Femur (tissue), 1 donor: ENCODE measurements at regions not wholly inside any gene's neighbourhood (a gene's known extent, or its start where the extent isn't known, plus 50 kb on each side); places are given as distances from the start of the nearest gene placed in this dataset.
"Not testable (repeated sequence)": the region's sequence is repeated elsewhere in the genome, so short reads cannot be mapped to it uniquely, and the experiment has no call there.

ENCODE experiments used
- DNase-seq: peaks from one replicate; pipeline ENCODE4 v3.0.0-alpha.2; 2017

DNA sequence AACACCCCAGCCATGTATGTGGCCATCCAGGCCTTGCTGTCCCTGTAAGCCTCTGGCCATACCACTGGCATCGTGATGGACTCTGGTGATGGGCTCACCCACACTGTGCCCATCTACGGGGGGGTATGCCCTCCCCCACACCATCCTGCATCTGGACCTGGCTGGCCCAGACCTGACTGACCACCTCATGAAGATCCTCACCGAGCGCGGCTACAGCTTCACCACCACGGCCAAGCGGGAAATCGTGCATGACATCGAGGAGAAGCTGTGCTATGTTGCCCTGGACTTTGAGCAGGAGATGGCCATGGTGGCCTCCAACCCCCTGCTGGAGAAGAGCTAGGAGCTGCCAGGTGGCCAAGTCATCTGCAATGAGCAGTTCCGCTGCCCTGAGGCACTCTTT is 80.4 kb upstream of the ZCCHC2 start:
- no peak for DNase-seq

- DNase-seq, result no peak
Observed at GRCh38 chr18:62445386-62445917, 77.4 kb upstream of the ZCCHC2 start.

DNA sequence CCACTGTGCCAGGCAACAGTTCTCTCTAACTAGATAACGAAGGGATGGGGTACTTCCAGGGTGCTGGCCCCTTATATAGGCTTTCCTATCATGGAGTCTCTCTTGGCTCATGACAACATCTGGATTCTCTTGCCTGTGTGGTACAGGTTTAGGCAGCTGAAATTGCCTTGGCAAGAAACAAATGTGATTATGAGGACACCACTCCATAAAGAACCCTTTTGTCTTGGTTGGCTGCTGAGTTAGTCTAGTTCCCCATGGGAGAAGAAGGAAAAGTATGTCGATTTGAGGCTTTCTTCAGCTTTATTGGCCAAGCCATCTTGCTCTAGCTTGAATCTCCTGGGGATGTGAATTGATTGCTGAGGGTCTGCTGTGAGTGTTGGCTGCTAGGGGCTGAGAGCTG is 76.3 kb upstream of the ZCCHC2 start:
- DNase-seq, result no peak

DNA sequence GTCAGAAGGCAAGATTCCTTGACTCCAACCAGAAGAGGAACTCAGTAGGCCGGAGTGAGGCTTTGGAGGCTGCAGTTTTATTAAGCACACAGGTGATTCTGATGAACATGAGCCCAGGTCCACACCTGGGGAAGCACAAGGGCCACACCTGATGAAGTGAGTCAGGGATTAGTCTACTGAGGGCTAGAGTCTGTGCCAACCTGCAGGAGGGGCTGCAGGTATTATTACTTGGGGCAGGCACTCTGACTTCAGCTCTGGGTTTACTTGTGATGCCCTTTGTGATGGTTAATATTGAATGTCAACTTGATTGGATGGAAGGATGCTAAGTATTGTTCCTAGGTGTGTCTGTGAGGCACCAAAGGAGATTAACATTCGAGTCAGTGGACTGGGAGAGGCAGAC is 75.2 kb upstream of the ZCCHC2 start:
- no peak for DNase-seq

- no peak for DNase-seq
Observed at GRCh38 chr18:62448426-62448825, 74.4 kb upstream of the ZCCHC2 start.

GRCh38 chr18:62449490-62450104 is 73.2 kb upstream of the ZCCHC2 start:
- no peak for DNase-seq

- DNase-seq, result no peak
Observed at GRCh38 chr18:62450175-62450545, 72.7 kb upstream of the ZCCHC2 start.

DNA sequence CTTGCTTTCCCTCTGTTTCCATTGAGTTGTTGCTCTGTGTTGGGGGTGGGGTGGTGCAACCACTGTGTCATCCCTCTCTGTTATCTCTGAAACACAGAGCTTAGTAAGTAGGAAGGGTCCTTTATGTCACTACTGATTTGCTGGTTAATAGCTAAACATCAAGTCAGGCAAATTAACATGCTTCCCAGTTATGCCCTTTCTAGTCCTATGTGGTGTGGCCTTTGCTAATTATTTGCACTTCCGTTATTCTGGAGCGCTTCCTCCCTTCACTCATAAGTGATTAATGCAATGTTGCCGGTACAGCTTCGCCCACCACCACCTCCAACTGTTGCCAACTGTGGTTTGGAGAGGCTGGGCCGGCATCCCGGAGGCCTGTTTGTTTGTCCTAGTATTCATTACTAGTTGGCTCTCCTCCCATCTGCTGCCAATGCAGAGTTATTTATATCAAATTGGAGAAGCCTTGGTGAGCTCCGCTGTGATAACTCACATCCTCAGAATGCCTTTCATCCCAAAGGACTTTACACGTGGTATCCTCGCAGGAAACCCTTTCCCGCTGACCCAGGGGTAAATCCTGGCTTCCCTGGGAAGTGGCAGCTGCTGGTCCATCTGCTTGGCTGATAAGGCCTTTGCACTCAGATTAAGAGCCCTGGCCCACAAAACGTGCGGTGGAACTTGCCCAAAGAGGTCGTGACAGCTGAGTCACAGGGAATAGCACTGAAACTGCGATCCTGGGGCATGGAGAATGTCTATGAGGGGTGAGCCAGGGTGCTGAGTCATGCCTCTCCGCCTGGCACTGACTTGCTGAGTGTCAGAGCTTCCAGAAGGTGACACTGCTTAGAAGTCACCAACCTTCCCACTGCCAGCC is 72.0 kb upstream of the ZCCHC2 start:
- peak; percentile 67 for DNase-seq

- DNase-seq, result no peak
Observed at GRCh38 chr18:62452280-62452831, 70.5 kb upstream of the ZCCHC2 start.

- no peak for DNase-seq
Observed at GRCh38 chr18:62453864-62454263, 69.0 kb upstream of the ZCCHC2 start.

- no peak for DNase-seq
Observed at GRCh38 chr18:62454527-62454926, 68.3 kb upstream of the ZCCHC2 start.

GRCh38 chr18:62455222-62455621 is 67.6 kb upstream of the ZCCHC2 start:
- DNase-seq, result no peak

GRCh38 chr18:62457877-62458276 is 64.9 kb upstream of the ZCCHC2 start:
- no peak for DNase-seq

DNA sequence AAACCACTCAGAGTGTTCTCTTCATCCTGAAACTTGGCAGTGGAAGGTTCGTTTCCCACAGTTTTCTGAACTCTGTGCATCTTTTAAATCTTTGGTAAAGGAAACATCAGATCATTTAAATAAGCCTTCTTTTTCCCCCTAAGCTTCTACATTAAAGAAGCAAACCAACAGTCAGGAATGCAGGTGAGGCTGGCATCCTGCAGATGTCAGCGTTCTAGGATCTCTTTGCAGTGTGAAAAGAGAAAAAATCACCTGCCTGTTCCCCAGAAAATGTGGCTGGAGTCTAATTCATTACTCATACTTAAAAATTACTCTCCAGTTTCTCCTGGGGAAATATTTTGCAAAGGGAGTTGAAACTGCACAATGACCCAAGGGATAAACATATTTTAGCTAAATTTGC is 64.5 kb upstream of the ZCCHC2 start:
- no peak for DNase-seq

DNA sequence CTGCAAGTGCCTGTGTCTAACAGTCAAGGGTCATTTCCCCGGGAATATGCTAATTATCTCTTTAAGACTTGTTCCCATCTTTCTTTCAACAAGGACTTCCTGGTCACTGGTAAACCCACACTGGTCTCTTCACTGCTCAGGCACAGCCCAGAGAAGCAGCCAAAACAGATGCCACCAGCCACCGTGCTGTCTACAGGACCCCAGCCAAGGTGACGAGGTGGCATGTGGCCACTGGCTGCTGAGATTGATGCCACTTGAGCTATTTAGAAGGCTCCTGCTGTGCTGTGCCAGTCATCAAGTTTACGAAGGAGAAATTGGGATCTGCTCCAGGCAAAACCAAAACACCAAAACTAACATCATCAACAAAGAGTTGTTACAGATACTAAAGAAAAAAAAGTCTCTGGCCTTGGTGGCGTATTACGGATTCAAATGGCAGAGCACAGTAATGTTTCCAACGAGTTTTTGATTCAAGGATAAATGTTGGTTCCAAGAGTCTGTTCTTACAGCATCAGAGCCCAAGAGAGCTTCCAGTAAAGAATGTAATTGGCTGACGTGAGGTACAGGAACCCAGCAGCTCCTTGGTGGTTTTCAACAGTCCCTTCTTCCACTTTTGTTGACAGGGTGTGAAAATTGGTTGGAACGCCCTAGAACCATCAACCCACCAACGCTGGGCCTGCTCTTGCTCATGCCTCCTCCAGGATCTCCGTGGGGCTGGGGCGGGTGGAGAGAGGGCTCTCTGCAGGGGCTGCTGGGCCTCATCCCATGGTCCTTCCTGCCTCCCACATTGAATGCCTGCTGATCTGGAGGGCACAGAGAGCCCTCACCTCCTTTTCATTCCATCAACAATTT is 63.7 kb upstream of the ZCCHC2 start:
- no peak for DNase-seq

DNA sequence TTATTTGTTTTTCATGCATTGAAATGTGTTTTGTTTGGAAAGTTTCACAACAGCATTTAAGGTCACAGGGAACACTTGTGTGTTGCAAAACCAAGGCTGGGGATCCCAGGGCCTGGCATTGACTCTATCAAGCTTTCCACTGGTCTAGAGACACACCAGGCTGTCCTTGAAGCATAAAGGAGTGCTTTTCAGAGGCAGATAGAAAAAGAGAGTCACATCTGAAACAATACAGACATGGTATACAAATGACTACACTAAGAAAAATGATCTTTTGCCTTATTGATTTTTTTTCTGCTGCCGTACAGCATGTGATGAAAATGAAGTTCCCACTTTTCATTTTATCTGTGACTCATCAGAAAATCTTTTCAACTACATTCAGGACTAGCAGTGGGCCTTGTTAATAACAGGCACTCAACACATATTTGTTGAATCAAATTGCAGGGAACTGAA is 61.9 kb upstream of the ZCCHC2 start:
- DNase-seq, result no peak

DNA sequence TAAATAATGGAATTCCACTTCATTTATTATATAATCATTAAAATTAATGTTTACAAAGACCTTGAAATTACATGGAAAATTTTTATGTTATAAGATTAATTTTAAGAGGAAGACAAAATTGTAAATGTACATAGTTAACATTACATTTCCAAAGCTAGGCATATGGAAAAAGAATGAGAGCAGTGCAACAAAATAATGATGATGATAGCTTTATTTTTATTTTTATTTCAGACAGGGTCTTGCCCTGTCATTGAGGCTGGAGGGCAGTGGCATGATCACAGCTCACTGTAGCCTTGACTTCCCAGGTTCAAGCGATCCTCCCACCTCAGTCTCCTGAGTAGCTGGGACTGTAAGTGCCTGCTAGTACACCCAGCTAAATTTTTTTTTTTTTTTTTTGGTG is 61.2 kb upstream of the ZCCHC2 start:
- no peak for DNase-seq

- DNase-seq, result no peak
Observed at GRCh38 chr18:62464266-62464665, 58.6 kb upstream of the ZCCHC2 start.

DNA sequence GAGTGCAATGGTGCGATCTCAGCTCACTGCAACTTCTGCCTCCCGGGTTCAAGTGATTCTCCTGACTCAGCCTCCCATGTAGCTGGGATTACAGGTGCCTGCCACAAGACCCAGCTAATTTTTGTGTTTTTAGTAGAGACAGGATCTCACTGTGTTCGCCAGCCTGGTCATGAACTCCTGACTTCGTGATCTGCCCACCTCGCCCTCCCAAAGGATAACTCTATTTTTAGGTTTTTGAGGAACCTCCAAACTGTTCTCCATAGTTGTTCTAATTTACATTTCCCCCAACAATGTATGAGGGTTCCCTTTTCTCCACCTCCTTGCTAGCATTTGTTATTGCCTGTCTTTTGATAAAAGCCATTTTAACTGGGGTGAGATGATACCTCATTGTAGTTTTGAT is 53.7 kb upstream of the ZCCHC2 start:
- not testable (repeated sequence) for DNase-seq
